ENCODE measurements at regions not wholly inside any gene's neighbourhood (a gene's known extent, or its start where the extent isn't known, plus 50 kb on each side); places are given as distances from the start of the nearest gene placed in this dataset.

- TF ChIP-seq CTCF (IDR thresholded peaks at IDR 0.05) (no peak), POLR2AphosphoS5 (IDR thresholded peaks at IDR 0.05; ENCODE audit: low read depth, low read length) (no peak)
Observed at GRCh38 chr20:24158281-24158680, 169.7 kb upstream of the GGTLC1 start.
